SK-N-SH (cell line): ENCODE measurements at regions not wholly inside any gene's neighbourhood (a gene's known extent, or its start where the extent isn't known, plus 50 kb on each side); places are given as distances from the start of the nearest gene placed in this dataset.

ENCODE experiments used
- CTCF ChIA-PET: fragments of 300-600, 350-600 bp; formaldehyde crosslinking; extraction: SDS; loops from one replicate; lab custom pipeline; 2021; lab: Yijun Ruan, JAX
- POLR2A ChIA-PET: fragments of 350-600 bp; sonication (Branson Sonifier 250); formaldehyde crosslinking; extraction: SDS; loops from one replicate; lab custom pipeline; 2020; ENCODE audit warnings: antibody characterized with exemption, inconsistent platforms; lab: Yijun Ruan, JAX
- DNase-seq: peaks from one replicate; pipeline ENCODE4 v3.0.0; 2012
- H2AFZ ChIP-seq: fragments of 200-600 bp; sonication (generic); 2 replicates; pipeline ENCODE4 v1.8.1; 2016; ENCODE audit warnings: antibody characterized with exemption, mild to moderate bottlenecking, low read depth
- H3F3A ChIP-seq: fragments of 200-600 bp; sonication (generic); replicated peaks from 2 replicates; pipeline ENCODE3; 2016; ENCODE audit warnings: antibody characterized with exemption, mild to moderate bottlenecking; ENCODE audit not compliant: insufficient read depth
- H3K27ac ChIP-seq, 2 experiments: fragments of 200-500 bp in 1 of 2; fragments of 200-600 bp in 1 of 2; sonication (Bioruptor generic) in 1 of 2; sonication (generic), shearing (Covaris generic) in 1 of 2; 2 replicates each; pipeline versions ENCODE4 v1.5.1 to v1.6.1; 2014 to 2016; ENCODE audit warnings: low read depth in 2 of 2, inconsistent platforms in 1 of 2, low read length in 1 of 2, mild to moderate bottlenecking in 1 of 2, mixed read lengths in 1 of 2
- H3K27me3 ChIP-seq: fragments of 200-600 bp; sonication (generic), shearing (Covaris generic); 2 replicates; pipeline ENCODE4 v1.6.1; 2016; ENCODE audit warnings: mixed run types; ENCODE audit not compliant: insufficient read depth
- H3K36me3 ChIP-seq, 2 experiments: fragments of 200-500 bp in 1 of 2; fragments of 200-600 bp in 1 of 2; sonication (Bioruptor generic) in 1 of 2; sonication (generic) in 1 of 2; replicated peaks in 1 of 2; 2 replicates each; pipeline versions ENCODE3 to v1.5.1; 2014 to 2016; ENCODE audit warnings: low read length in 1 of 2, mild to moderate bottlenecking in 1 of 2; ENCODE audit not compliant: insufficient read depth in 2 of 2, control insufficient read depth in 1 of 2
- H3K4me1 ChIP-seq, 2 experiments: fragments of 200-500 bp in 1 of 2; fragments of 200-600 bp in 1 of 2; sonication (Bioruptor generic) in 1 of 2; sonication (generic), shearing (Covaris generic) in 1 of 2; 2 replicates each; pipeline versions ENCODE4 v1.5.1 to v1.6.1; 2014 to 2016; ENCODE audit warnings: low read depth in 1 of 2, low read length in 1 of 2, mixed run types in 1 of 2; ENCODE audit not compliant: insufficient read depth in 2 of 2, control insufficient read depth in 1 of 2
- H3K4me2 ChIP-seq: fragments of 200-600 bp; sonication (generic), shearing (Covaris generic); 2 replicates; pipeline ENCODE4 v1.6.1; 2017; ENCODE audit warnings: mixed run types
- H3K4me3 ChIP-seq, 2 experiments: fragments of 200-500 bp in 1 of 2; fragments of 200-600 bp in 1 of 2; sonication (Bioruptor generic) in 1 of 2; sonication (generic), shearing (Covaris generic) in 1 of 2; 2 replicates each; pipeline versions ENCODE4 v1.5.1 to v1.8.1; 2014 to 2016; ENCODE audit warnings: low read depth in 2 of 2, inconsistent platforms in 1 of 2, low read length in 1 of 2, mild to moderate bottlenecking in 1 of 2, mixed read lengths in 1 of 2, moderate library complexity in 1 of 2
- H3K79me2 ChIP-seq: fragments of 200-600 bp; sonication (generic); 2 replicates; pipeline ENCODE4 v1.8.1; 2017; ENCODE audit warnings: mild to moderate bottlenecking; ENCODE audit not compliant: insufficient read depth
- H3K9ac ChIP-seq: fragments of 200-600 bp; sonication (generic); 2 replicates; pipeline ENCODE4 v1.6.1; 2017; ENCODE audit warnings: mixed run types
- H3K9me2 ChIP-seq: fragments of 200-600 bp; sonication (generic); 2 replicates; pipeline ENCODE4 v1.6.1; 2017; ENCODE audit warnings: mixed run types
- H3K9me3 ChIP-seq: fragments of 200-600 bp; sonication (generic); 2 replicates; pipeline ENCODE4 v1.6.1; 2017; ENCODE audit warnings: mixed run types, mild to moderate bottlenecking, moderate library complexity
- H4K20me1 ChIP-seq: fragments of 200-600 bp; sonication (generic); 2 replicates; pipeline ENCODE4 v1.6.1; 2017; ENCODE audit warnings: mild to moderate bottlenecking, mixed run types; ENCODE audit not compliant: insufficient read depth
- FOSL2 ChIP-seq: IDR thresholded peaks from 2 replicates; pipeline ENCODE4 v1.4.0; 2012; ENCODE audit warnings: low read depth, mild to moderate bottlenecking, moderate library complexity, borderline replicate concordance
- GATA2 ChIP-seq: sonication (generic); formaldehyde crosslinking; IDR thresholded peaks from 2 replicates; pipeline ENCODE4 v1.5.0; 2020; ENCODE audit warnings: mild to moderate bottlenecking, missing genetic modification reagents
- JUND ChIP-seq: IDR thresholded peaks from 2 replicates; pipeline ENCODE4 v1.4.0; 2012
- MAX ChIP-seq: IDR thresholded peaks from 2 replicates; pipeline ENCODE4 v1.4.0; 2012; ENCODE audit warnings: low read depth
- MEF2A ChIP-seq: IDR thresholded peaks from 2 replicates; pipeline ENCODE4 v1.4.0; 2012; ENCODE audit warnings: low read depth, borderline replicate concordance
- NFIC ChIP-seq: IDR thresholded peaks from 2 replicates; pipeline ENCODE4 v1.4.0; 2012; ENCODE audit warnings: borderline replicate concordance
- NRF1 ChIP-seq: IDR thresholded peaks from 2 replicates; pipeline ENCODE4 v1.6.1; 2012; ENCODE audit warnings: low read depth, mild to moderate bottlenecking, low read length
- POLR2AphosphoS5 ChIP-seq: IDR thresholded peaks from 2 replicates; pipeline ENCODE4 v1.6.1; 2012; ENCODE audit warnings: low read depth, low read length
- RAD21 ChIP-seq: IDR thresholded peaks from 2 replicates; pipeline ENCODE4 v1.6.1; 2012; ENCODE audit warnings: mild to moderate bottlenecking, low read length
- RCOR1 ChIP-seq: fragments of 150-350 bp; IDR thresholded peaks from 2 replicates; pipeline ENCODE4 v1.6.1; 2017; ENCODE audit warnings: antibody characterized with exemption, low read length
- RFX5 ChIP-seq: IDR thresholded peaks from 2 replicates; pipeline ENCODE4 v1.6.1; 2012; ENCODE audit warnings: mild to moderate bottlenecking, improper control_type of control experiment, low read length
- RXRA ChIP-seq: IDR thresholded peaks from 2 replicates; pipeline ENCODE4 v1.4.0; 2012; ENCODE audit warnings: low read depth, mild to moderate bottlenecking, borderline replicate concordance
- SIN3A ChIP-seq: IDR thresholded peaks from 2 replicates; pipeline ENCODE4 v1.6.1; 2012; ENCODE audit warnings: low read depth, mild to moderate bottlenecking, low read length, moderate library complexity, borderline replicate concordance
- SMC3 ChIP-seq: IDR thresholded peaks from 2 replicates; pipeline ENCODE4 v1.6.1; 2012; ENCODE audit warnings: low read depth, low read length, improper control_type of control experiment
- TAF1 ChIP-seq: IDR thresholded peaks from 2 replicates; pipeline ENCODE4 v1.6.1; 2012; ENCODE audit warnings: low read depth, mild to moderate bottlenecking, low read length, moderate library complexity, borderline replicate concordance
- USF2 ChIP-seq: fragments of 150-350 bp; IDR thresholded peaks from 2 replicates; pipeline ENCODE4 v1.6.1; 2017; ENCODE audit warnings: antibody characterized with exemption, low read length, low read depth, borderline replicate concordance
- WGBS: methylation state at CpG from one replicate; pipeline ENCODE4 v1.1.6; 2017; ENCODE audit warnings: low lambda C conversion rate; 5-methylcytosine and 5-hydroxymethylcytosine counted together
- TF ChIP-seq, protein P1 (sequence below): fragments of 150-350 bp; IDR thresholded peaks from 2 replicates; pipeline ENCODE4 v1.6.1; 2016; ENCODE audit warnings: mild to moderate bottlenecking, low read depth, low read length
- TF ChIP-seq, protein P2 (sequence below): IDR thresholded peaks from 2 replicates; pipeline ENCODE4 v1.4.0; 2012; ENCODE audit warnings: low read depth, borderline replicate concordance

- ChIA-PET POLR2A (no interaction called here), CTCF (no interaction called here)
- TF ChIP-seq, protein P1, sequence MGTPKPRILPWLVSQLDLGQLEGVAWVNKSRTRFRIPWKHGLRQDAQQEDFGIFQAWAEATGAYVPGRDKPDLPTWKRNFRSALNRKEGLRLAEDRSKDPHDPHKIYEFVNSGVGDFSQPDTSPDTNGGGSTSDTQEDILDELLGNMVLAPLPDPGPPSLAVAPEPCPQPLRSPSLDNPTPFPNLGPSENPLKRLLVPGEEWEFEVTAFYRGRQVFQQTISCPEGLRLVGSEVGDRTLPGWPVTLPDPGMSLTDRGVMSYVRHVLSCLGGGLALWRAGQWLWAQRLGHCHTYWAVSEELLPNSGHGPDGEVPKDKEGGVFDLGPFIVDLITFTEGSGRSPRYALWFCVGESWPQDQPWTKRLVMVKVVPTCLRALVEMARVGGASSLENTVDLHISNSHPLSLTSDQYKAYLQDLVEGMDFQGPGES = no peak
- Histone ChIP-seq H3K9me2 (no peaks in the 10 kb centered on the region), H4K20me1 (no peaks in the 10 kb centered on the region), H3K36me3 (no peaks in the 10 kb centered on the region), H2AFZ (no peak overlapping the region), H3K27me3 (no peaks in the 10 kb centered on the region; the same call in 1 of the 2 replicates), H3K27ac (no peak overlapping the region), H3F3A (no peaks in the 10 kb centered on the region), H3K4me3 (no peak overlapping the region), H3K79me2 (no peaks in the 10 kb centered on the region), H3K4me2 (no peak overlapping the region), H3K9me3 (no peaks in the 10 kb centered on the region), H3K9ac (no peak overlapping the region), H3K4me1 (no peaks in the 10 kb centered on the region; a peak in 1 of 4 replicates)
- DNase-seq = no peak
- 27% methylated on average over 3 of the region's 3 CpGs for WGBS
Observed at GRCh38 chr11:79617561-79617960, 176.7 kb upstream of the TENM4 start.

- 20% methylated on average over 3 of the region's 3 CpGs for WGBS
- Histone ChIP-seq H3K36me3 (no peaks in the 10 kb centered on the region), H3K9me2 (no peaks in the 10 kb centered on the region), H3K27ac (no peak overlapping the region), H3K4me1 (no peaks in the 10 kb centered on the region; a peak in 1 of 4 replicates), H3K27me3 (no peaks in the 10 kb centered on the region; the same call in 1 of the 2 replicates), H3K9ac (no peak overlapping the region), H3K9me3 (no peaks in the 10 kb centered on the region), H3K4me3 (no peak overlapping the region), H3F3A (no peaks in the 10 kb centered on the region), H3K79me2 (no peaks in the 10 kb centered on the region), H4K20me1 (no peaks in the 10 kb centered on the region), H2AFZ (no peak overlapping the region), H3K4me2 (no peak overlapping the region)
- TF ChIP-seq USF2 (no peak), NRF1 (no peak), RXRA (no peak), SMC3 (no peak), SIN3A (no peak), MAX (no peak), NFIC (no peak), FOSL2 (no peak), RFX5 (no peak), TAF1 (no peak), POLR2AphosphoS5 (no peak), GATA2 (CRISPR knock-in tag) (no peak), RCOR1 (no peak), RAD21 (no peak), MEF2A (no peak), JUND (no peak)
- TF ChIP-seq, protein P2, sequence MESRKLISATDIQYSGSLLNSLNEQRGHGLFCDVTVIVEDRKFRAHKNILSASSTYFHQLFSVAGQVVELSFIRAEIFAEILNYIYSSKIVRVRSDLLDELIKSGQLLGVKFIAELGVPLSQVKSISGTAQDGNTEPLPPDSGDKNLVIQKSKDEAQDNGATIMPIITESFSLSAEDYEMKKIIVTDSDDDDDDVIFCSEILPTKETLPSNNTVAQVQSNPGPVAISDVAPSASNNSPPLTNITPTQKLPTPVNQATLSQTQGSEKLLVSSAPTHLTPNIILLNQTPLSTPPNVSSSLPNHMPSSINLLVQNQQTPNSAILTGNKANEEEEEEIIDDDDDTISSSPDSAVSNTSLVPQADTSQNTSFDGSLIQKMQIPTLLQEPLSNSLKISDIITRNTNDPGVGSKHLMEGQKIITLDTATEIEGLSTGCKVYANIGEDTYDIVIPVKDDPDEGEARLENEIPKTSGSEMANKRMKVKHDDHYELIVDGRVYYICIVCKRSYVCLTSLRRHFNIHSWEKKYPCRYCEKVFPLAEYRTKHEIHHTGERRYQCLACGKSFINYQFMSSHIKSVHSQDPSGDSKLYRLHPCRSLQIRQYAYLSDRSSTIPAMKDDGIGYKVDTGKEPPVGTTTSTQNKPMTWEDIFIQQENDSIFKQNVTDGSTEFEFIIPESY = no peak
- POLR2A ChIA-PET = no interaction called here
- CTCF ChIA-PET = no interaction called here
- no peak for DNase-seq
Observed at GRCh38 chr11:79616392-79616851, 175.6 kb upstream of the TENM4 start.
